HG03521 (cell line): ENCODE measurements at regions not wholly inside any gene's neighbourhood (a gene's known extent, or its start where the extent isn't known, plus 50 kb on each side); places are given as distances from the start of the nearest gene placed in this dataset.

Source experiments
- ATAC-seq: cut with Tn5 transposase; IDR thresholded peaks from one replicate; pipeline ENCODE4 v1.9.1; 2021; ENCODE audit warnings: mild to moderate bottlenecking, moderate library complexity; ENCODE audit not compliant: unreplicated experiment

GRCh38 chr10:129322933-129323820 is 143.9 kb upstream of the MGMT start:
- ATAC-seq = no peak

- no peak for ATAC-seq
These were observed 143.2 kb upstream of the MGMT start for GRCh38 chr10:129323879-129324278.

- no peak for ATAC-seq
These were observed 141.1 kb upstream of the MGMT start for GRCh38 chr10:129325893-129326292.

- no peak for ATAC-seq
These were observed 138.5 kb upstream of the MGMT start for GRCh38 chr10:129328546-129328945.

- no peak for ATAC-seq
These were observed 137.5 kb upstream of the MGMT start for GRCh38 chr10:129329385-129330055.

GRCh38 chr10:129330211-129330610 is 136.8 kb upstream of the MGMT start:
- no peak for ATAC-seq

- no peak for ATAC-seq
These were observed 135.7 kb upstream of the MGMT start for GRCh38 chr10:129331207-129331838.

GRCh38 chr10:129331839-129332220 is 135.2 kb upstream of the MGMT start:
- ATAC-seq = no peak

GRCh38 chr10:129332476-129332875 is 134.6 kb upstream of the MGMT start:
- ATAC-seq = no peak

GRCh38 chr10:129333706-129334105 is 133.3 kb upstream of the MGMT start:
- no peak for ATAC-seq

GRCh38 chr10:129334266-129334665 is 132.8 kb upstream of the MGMT start:
- no peak for ATAC-seq

- no peak for ATAC-seq
These were observed 131.6 kb upstream of the MGMT start for GRCh38 chr10:129335396-129335795.

GRCh38 chr10:129335942-129336341 is 131.1 kb upstream of the MGMT start:
- no peak for ATAC-seq

- ATAC-seq = no peak
These were observed 127.8 kb upstream of the MGMT start for GRCh38 chr10:129339191-129339590.

- ATAC-seq = no peak
These were observed 127.2 kb upstream of the MGMT start for GRCh38 chr10:129339841-129340240.

GRCh38 chr10:129341087-129341486 is 126.0 kb upstream of the MGMT start:
- no peak for ATAC-seq

- no peak for ATAC-seq
These were observed 124.7 kb upstream of the MGMT start for GRCh38 chr10:129342385-129342784.

GRCh38 chr10:129343141-129343540 is 123.9 kb upstream of the MGMT start:
- ATAC-seq = no peak

- ATAC-seq = no peak
These were observed 122.9 kb upstream of the MGMT start for GRCh38 chr10:129344103-129344502.

GRCh38 chr10:129344731-129345355 is 122.2 kb upstream of the MGMT start:
- no peak for ATAC-seq

GRCh38 chr10:129345763-129346162 is 121.3 kb upstream of the MGMT start:
- no peak for ATAC-seq
